ENCODE measurements at regions not wholly inside any gene's neighbourhood (a gene's known extent, or its start where the extent isn't known, plus 50 kb on each side); places are given as distances from the start of the nearest gene placed in this dataset.

- CTCF ChIA-PET: no interaction called here
- Histone ChIP-seq H2AFZ (ENCODE audit: insufficient read depth, low read depth, low read length, poor library complexity, severe bottlenecking) (no peak overlapping the region), H3K9ac (ENCODE audit: low read length) (no peak overlapping the region), H3K27ac (ENCODE audit: low read length in 2 of 2) (no peak overlapping the region), H3K4me1 (ENCODE audit: control insufficient read depth in 2 of 2, insufficient read depth in 2 of 2, low read length in 2 of 2) (no peaks in the 10 kb centered on the region), H3K27me3 (replicated peaks in 1 of 4; ENCODE audit: control extremely low read depth in 1 of 4, control insufficient read depth in 3 of 4, insufficient read depth in 4 of 4, low read length in 3 of 4) (no peaks in the 10 kb centered on the region), H3K36me3 (replicated peaks in 1 of 2; ENCODE audit: control extremely low read depth in 1 of 2, control insufficient read depth in 1 of 2, extremely low read depth in 1 of 2, insufficient read depth in 2 of 2, low read length in 1 of 2) (no peaks in the 10 kb centered on the region), H3K4me2 (replicated peaks; ENCODE audit: low read depth, low read length, poor library complexity, severe bottlenecking) (no peak overlapping the region), H3K79me2 (ENCODE audit: control insufficient read depth, insufficient read depth, low read length) (no peaks in the 10 kb centered on the region), H4K20me1 (ENCODE audit: control insufficient read depth, insufficient read depth, low read length, poor library complexity, severe bottlenecking) (no peaks in the 10 kb centered on the region), H3K9me3 (ENCODE audit: control extremely low read depth in 1 of 3, control insufficient read depth in 2 of 3, insufficient read depth in 1 of 3, low read length in 2 of 3) (peaks cover 0 to 3% (median 0%) of the 10 kb centered on the region in 3 donors), H3K4me3 (ENCODE audit: control extremely low read depth in 1 of 5, extremely low read depth in 1 of 5, insufficient read depth in 1 of 5, low read depth in 2 of 5, low read length in 4 of 5) (no peak overlapping the region)
- H3K4me1 Mint-ChIP-seq: no peaks in the 10 kb centered on the region
- ATAC-seq (ENCODE audit: low read depth) (no peak), DNase-seq (no peak)
- POLR2A ChIA-PET: no interaction called here
- WGBS (ENCODE audit: insufficient coverage): no CpG with 5 or more reads among the region's 1 CpG
- no peaks in the 10 kb centered on the region for H3K9me3 Mint-ChIP-seq (ENCODE audit: insufficient read depth)
- H3K4me3 Mint-ChIP-seq: no peak overlapping the region
- H3K27ac Mint-ChIP-seq: no peak overlapping the region
- TF ChIP-seq CTCF (IDR thresholded peaks at IDR 0.05) (no peak), EZH2 (IDR thresholded peaks at IDR 0.05; ENCODE audit: borderline replicate concordance, insufficient read depth, low read depth, low read length, poor library complexity, severe bottlenecking) (no peak)
- H3K27me3 Mint-ChIP-seq: no peaks in the 10 kb centered on the region
- intact Hi-C loops (cut with micrococcal nuclease): loop anchor here (2.0 kb wide), 1 partner anchor 70 kb away; no protein-coding TSS in a partner anchor
These were observed 596.6 kb downstream of the XIRP2 start for GRCh38 chr2:167484875-167485274.

GRCh38 chr2:167480986-167481309 is 592.7 kb downstream of the XIRP2 start:
- Histone ChIP-seq H3K27me3 (replicated peaks in 1 of 4; ENCODE audit: control extremely low read depth in 1 of 4, control insufficient read depth in 3 of 4, insufficient read depth in 4 of 4, low read length in 3 of 4) (no peaks in the 10 kb centered on the region), H4K20me1 (ENCODE audit: control insufficient read depth, insufficient read depth, low read length, poor library complexity, severe bottlenecking) (no peaks in the 10 kb centered on the region), H3K79me2 (ENCODE audit: control insufficient read depth, insufficient read depth, low read length) (no peaks in the 10 kb centered on the region), H3K36me3 (replicated peaks in 1 of 2; ENCODE audit: control extremely low read depth in 1 of 2, control insufficient read depth in 1 of 2, extremely low read depth in 1 of 2, insufficient read depth in 2 of 2, low read length in 1 of 2) (no peaks in the 10 kb centered on the region), H3K9ac (ENCODE audit: low read length) (no peak overlapping the region), H3K4me1 (ENCODE audit: control insufficient read depth in 2 of 2, insufficient read depth in 2 of 2, low read length in 2 of 2) (no peaks in the 10 kb centered on the region), H2AFZ (ENCODE audit: insufficient read depth, low read depth, low read length, poor library complexity, severe bottlenecking) (no peak overlapping the region), H3K9me3 (ENCODE audit: control extremely low read depth in 1 of 3, control insufficient read depth in 2 of 3, insufficient read depth in 1 of 3, low read length in 2 of 3) (peaks cover 0 to 5% (median 0%) of the 10 kb centered on the region in 3 donors), H3K4me3 (ENCODE audit: control extremely low read depth in 1 of 5, extremely low read depth in 1 of 5, insufficient read depth in 1 of 5, low read depth in 2 of 5, low read length in 4 of 5) (no peak overlapping the region), H3K27ac (ENCODE audit: low read length in 2 of 2) (no peak overlapping the region), H3K4me2 (replicated peaks; ENCODE audit: low read depth, low read length, poor library complexity, severe bottlenecking) (no peak overlapping the region)
- Mint-ChIP-seq H3K27me3 (no peaks in the 10 kb centered on the region), H3K4me1 (no peaks in the 10 kb centered on the region), H3K27ac (no peak overlapping the region), H3K9me3 (ENCODE audit: insufficient read depth) (no peaks in the 10 kb centered on the region), H3K4me3 (no peak overlapping the region)
- intact Hi-C loops (cut with micrococcal nuclease): no loop called here
- ATAC-seq (ENCODE audit: low read depth) (no peak), DNase-seq (no peak)
- WGBS (ENCODE audit: insufficient coverage): 83% methylated on average over 1 of the region's 2 CpGs
- ChIA-PET CTCF (no interaction called here), POLR2A (no interaction called here)
- TF ChIP-seq CTCF (IDR thresholded peaks at IDR 0.05) (no peak), EZH2 (IDR thresholded peaks at IDR 0.05; ENCODE audit: borderline replicate concordance, insufficient read depth, low read depth, low read length, poor library complexity, severe bottlenecking) (no peak)
